Breast epithelium (tissue), 4 donors: ENCODE measurements at regions not wholly inside any gene's neighbourhood (a gene's known extent, or its start where the extent isn't known, plus 50 kb on each side); places are given as distances from the start of the nearest gene placed in this dataset.

Experiments
- DNase-seq, 2 donors: peaks; one replicate each; pipeline ENCODE4 v3.0.0-alpha.2; 2019; ENCODE audit warnings: low spot score in 2 of 2
- H3K27ac ChIP-seq, 2 donors: fragments of 200-600 bp; sonication (generic) in 1 of 2; one replicate each; pipeline ENCODE4 v1.5.1; 2016 to 2019; ENCODE audit warnings: mild to moderate bottlenecking in 1 of 2
- H3K27me3 ChIP-seq, 2 donors: fragments of 200-600 bp; sonication (generic) in 1 of 2; one replicate each; pipeline versions ENCODE4 v1.5.1 to v1.6.0; 2017 to 2019; ENCODE audit warnings: control low read depth in 1 of 2, mild to moderate bottlenecking in 1 of 2
- H3K36me3 ChIP-seq: fragments of 200-600 bp; one replicate; pipeline ENCODE4 v1.5.1; 2019
- H3K4me1 ChIP-seq, 2 donors: fragments of 200-600 bp; sonication (generic); one replicate each; pipeline ENCODE4 v1.5.1; 2016 to 2019; ENCODE audit warnings: control low read depth in 1 of 2
- H3K4me3 ChIP-seq, 3 donors: fragments of 200-600 bp; sonication (generic); 1 replicate in 2 of 3; 2 replicates in 1 of 3; pipeline ENCODE4 v1.5.1; 2016 to 2019; ENCODE audit warnings: mild to moderate bottlenecking in 3 of 3, moderate library complexity in 2 of 3
- H3K9me3 ChIP-seq, 2 donors: fragments of 200-600 bp; sonication (generic) in 1 of 2; one replicate each; pipeline ENCODE4 v1.5.1; 2016 to 2019; ENCODE audit warnings: control low read depth in 1 of 2
- POLR2A ChIP-seq: fragments of 450-650 bp; IDR thresholded peaks from one replicate; pipeline ENCODE4 v1.6.1; 2016; ENCODE audit warnings: antibody characterized with exemption, mild to moderate bottlenecking, moderate library complexity
- POLR2AphosphoS5 ChIP-seq, 3 donors: sonication (generic); formaldehyde crosslinking; IDR thresholded peaks; one replicate each; pipeline ENCODE4 v1.6.1; 2017; ENCODE audit warnings: antibody characterized with exemption in 3 of 3
- intact Hi-C: fragments of 100-400 bp; cut with DNase I; formaldehyde crosslinking; loops from one replicate; pipeline ENCODE4 v1.15.1; 2023; ENCODE audit warnings: low total_unique reads
- TF ChIP-seq, protein P1 (sequence below), 3 donors: fragments of 450-650 bp; IDR thresholded peaks; one replicate each; pipeline ENCODE4 v1.5.1; 2016 to 2017; ENCODE audit warnings: antibody characterized with exemption in 3 of 3, mild to moderate bottlenecking in 3 of 3, moderate library complexity in 3 of 3

DNA sequence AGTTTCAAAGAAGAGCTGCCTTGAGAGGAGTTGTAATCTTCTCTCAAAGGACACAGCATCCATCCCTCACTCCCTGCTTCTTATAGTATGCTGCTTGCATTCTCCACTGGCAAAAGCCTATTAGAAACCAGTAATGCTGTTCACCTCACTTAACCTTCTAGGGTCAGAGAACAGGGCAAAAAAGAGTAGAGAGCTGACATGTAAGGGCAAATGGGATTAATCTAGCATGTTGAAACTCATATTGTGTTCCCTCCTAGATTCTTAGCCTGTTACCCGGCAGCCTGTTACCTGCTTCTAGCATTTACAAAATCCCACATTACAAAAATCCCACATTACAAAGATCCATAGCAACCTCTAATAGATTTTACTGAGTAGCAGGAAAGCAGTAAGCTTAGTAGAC is 244.7 kb downstream of the SLC7A11 start:
- Histone ChIP-seq H3K9me3 (no peaks in the 10 kb centered on the region), H3K27ac (peak overlapping the region; percentile 32 to 34), H3K36me3 (no peaks in the 10 kb centered on the region), H3K4me1 (no peaks in the 10 kb centered on the region), H3K27me3 (no peaks in the 10 kb centered on the region), H3K4me3 (no peak overlapping the region)
- DNase-seq = no peak
- TF ChIP-seq POLR2A = no peak
- TF ChIP-seq, protein P1, sequence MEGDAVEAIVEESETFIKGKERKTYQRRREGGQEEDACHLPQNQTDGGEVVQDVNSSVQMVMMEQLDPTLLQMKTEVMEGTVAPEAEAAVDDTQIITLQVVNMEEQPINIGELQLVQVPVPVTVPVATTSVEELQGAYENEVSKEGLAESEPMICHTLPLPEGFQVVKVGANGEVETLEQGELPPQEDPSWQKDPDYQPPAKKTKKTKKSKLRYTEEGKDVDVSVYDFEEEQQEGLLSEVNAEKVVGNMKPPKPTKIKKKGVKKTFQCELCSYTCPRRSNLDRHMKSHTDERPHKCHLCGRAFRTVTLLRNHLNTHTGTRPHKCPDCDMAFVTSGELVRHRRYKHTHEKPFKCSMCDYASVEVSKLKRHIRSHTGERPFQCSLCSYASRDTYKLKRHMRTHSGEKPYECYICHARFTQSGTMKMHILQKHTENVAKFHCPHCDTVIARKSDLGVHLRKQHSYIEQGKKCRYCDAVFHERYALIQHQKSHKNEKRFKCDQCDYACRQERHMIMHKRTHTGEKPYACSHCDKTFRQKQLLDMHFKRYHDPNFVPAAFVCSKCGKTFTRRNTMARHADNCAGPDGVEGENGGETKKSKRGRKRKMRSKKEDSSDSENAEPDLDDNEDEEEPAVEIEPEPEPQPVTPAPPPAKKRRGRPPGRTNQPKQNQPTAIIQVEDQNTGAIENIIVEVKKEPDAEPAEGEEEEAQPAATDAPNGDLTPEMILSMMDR (IDR thresholded peaks at IDR 0.05) = no peak
- TF ChIP-seq POLR2AphosphoS5 (IDR thresholded peaks at IDR 0.05) = no peak
- intact Hi-C loops = no loop called here

DNA sequence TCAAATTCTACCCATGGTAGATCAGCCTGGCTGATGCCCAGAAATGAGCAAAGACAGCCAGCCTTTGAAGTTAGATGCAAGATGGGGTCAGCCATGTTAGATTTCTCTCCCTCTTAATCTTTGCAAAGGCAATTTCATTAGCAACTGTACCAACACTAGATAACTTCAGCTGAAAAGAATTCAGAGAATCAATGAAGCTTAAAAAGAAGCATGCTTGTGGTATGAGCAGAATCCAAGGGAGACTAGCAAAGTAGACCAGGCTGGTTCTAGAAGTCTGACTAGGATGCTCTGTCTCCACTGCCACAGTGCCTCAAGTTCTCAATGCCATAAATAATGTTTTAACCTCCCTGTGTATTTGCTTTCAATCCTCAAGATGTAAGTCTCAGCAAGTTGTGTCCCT is 247.3 kb downstream of the SLC7A11 start:
- Histone ChIP-seq H3K9me3 (no peaks in the 10 kb centered on the region), H3K27ac (peak overlapping the region in 1 of 2 donors; percentile 2), H3K36me3 (no peaks in the 10 kb centered on the region), H3K27me3 (no peaks in the 10 kb centered on the region), H3K4me3 (no peak overlapping the region), H3K4me1 (no peaks in the 10 kb centered on the region)
- DNase-seq = no peak
- intact Hi-C loops = no loop called here
- no peak for TF ChIP-seq POLR2AphosphoS5 (IDR thresholded peaks at IDR 0.05)
- no peak for TF ChIP-seq POLR2A
- TF ChIP-seq, protein P1 (IDR thresholded peaks at IDR 0.05) = no peak

DNA sequence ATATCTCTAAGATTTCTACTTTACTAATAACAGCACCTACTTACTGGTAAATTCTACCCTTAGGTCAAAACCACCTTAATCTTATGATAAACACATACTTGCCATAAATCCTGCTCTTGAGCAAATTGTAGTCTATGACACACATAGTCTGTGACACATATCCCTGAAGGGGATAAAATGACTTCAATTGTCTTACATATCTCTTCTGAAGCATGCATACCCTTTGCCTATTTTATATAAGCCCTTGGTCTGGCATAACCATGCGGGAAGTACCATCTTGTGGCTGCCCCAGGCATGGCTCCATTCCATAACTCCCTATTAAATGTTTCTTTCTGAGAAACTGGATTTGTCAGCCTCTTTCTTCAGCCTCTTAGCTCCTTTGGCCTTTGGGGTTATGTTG is 248.9 kb downstream of the SLC7A11 start:
- no peak for DNase-seq
- intact Hi-C loops = no loop called here

DNA sequence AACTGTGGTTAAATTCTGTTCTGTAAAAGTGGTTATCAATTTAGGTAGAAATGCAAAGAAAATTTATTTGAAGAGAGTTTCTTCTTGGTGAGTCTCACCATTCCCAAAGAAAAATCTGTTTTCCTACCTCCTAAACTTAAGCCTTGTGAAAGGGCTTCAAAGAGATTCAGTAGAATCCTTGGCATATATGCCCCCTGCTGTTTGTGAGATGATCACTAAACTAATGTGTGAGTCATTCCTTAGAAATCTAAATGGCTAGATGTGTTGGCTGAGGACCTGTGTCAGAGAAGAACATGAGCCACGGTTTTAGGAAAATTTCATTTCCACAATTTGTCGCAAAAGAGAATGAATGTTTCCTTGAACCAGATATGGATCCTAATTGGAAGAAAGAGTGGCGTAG is 260.9 kb downstream of the SLC7A11 start:
- Histone ChIP-seq H3K27ac (no peak overlapping the region), H3K36me3 (no peaks in the 10 kb centered on the region), H3K4me3 (no peak overlapping the region), H3K9me3 (no peaks in the 10 kb centered on the region), H3K27me3 (no peaks in the 10 kb centered on the region), H3K4me1 (no peaks in the 10 kb centered on the region)
- intact Hi-C loops = no loop called here
- DNase-seq = no peak
- TF ChIP-seq, protein P1 (IDR thresholded peaks at IDR 0.05) = no peak
- TF ChIP-seq POLR2A (no peak), POLR2AphosphoS5 (IDR thresholded peaks at IDR 0.05) (no peak)

More for the DNA sequence above, 248.9 kb downstream of the SLC7A11 start:
- no peak for TF ChIP-seq POLR2A
- TF ChIP-seq POLR2AphosphoS5 (IDR thresholded peaks at IDR 0.05) = no peak
- TF ChIP-seq, protein P1 (IDR thresholded peaks at IDR 0.05) = no peak
- no peaks in the 10 kb centered on the region for H3K4me1 ChIP-seq
- no peak overlapping the region for H3K27ac ChIP-seq
- H3K36me3 ChIP-seq = no peaks in the 10 kb centered on the region
- H3K9me3 ChIP-seq = no peaks in the 10 kb centered on the region
- H3K27me3 ChIP-seq = no peaks in the 10 kb centered on the region
- H3K4me3 ChIP-seq = no peak overlapping the region

DNA sequence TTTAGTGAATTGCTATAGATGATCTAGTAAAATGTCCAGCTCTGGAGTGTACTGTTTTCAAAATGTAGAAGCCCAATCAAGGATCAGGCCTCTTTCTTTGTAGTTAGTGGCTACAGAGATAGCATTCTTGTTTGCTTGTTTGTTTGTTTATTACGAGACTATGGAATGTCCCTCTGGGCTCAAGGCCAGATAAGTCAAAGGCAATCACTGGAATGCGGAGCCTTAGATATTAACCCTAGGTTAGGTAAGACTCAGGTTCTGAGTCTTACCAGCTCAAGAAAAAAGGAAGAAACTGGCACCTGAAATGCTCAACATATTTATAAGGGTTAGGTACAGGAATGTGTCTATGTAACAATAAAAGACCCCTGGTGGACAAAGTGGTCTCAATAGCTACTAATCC is 261.5 kb downstream of the SLC7A11 start:
- intact Hi-C loops = no loop called here
- Histone ChIP-seq H3K4me1 (no peaks in the 10 kb centered on the region), H3K27me3 (no peaks in the 10 kb centered on the region), H3K9me3 (no peaks in the 10 kb centered on the region), H3K36me3 (no peaks in the 10 kb centered on the region), H3K27ac (no peak overlapping the region), H3K4me3 (no peak overlapping the region)
- TF ChIP-seq, protein P1 (IDR thresholded peaks at IDR 0.05) = no peak
- TF ChIP-seq POLR2AphosphoS5 (IDR thresholded peaks at IDR 0.05) = no peak
- TF ChIP-seq POLR2A = no peak
- no peak for DNase-seq
